Ishikawa (cell line): ENCODE measurements at regions not wholly inside any gene's neighbourhood (a gene's known extent, or its start where the extent isn't known, plus 50 kb on each side); places are given as distances from the start of the nearest gene placed in this dataset.

ENCODE experiments used
- CREB1 ChIP-seq: IDR thresholded peaks from 2 replicates; pipeline ENCODE4 v1.6.1; 2012; ENCODE audit warnings: low read depth
- EGR1 ChIP-seq: IDR thresholded peaks from 2 replicates; pipeline ENCODE4 v1.6.1; 2012
- EP300 ChIP-seq: IDR thresholded peaks from 2 replicates; pipeline ENCODE4 v1.6.1; 2012; ENCODE audit warnings: borderline replicate concordance
- RAD21 ChIP-seq: IDR thresholded peaks from 2 replicates; pipeline ENCODE4 v1.6.1; 2012; ENCODE audit warnings: low read depth
- TAF1 ChIP-seq: IDR thresholded peaks from 2 replicates; pipeline ENCODE4 v1.6.1; 2012; ENCODE audit warnings: low read depth, mild to moderate bottlenecking
- TCF12 ChIP-seq: IDR thresholded peaks from 2 replicates; pipeline ENCODE4 v1.6.1; 2012; ENCODE audit warnings: low read depth

DNA sequence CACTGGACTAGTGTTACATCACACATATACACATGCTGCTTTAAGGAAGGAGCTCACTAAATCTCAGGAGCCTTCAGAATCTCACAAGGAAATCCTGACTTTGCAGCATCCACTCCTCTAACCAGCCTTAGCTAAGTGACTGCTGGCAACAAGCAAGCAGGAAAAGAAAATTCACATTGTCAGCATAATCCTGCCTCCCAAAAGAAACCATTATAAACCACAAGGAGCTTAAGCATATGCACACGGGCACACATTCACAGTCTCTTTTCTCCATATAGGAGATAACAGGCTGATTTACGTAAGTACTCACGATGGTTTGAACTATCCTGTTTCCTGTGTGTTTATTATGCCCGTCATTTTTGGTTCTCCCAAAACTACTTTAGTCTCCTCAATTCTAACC is 136.3 kb downstream of the TMEM144 start:
- no peak for TF ChIP-seq CREB1
- TF ChIP-seq EP300, result no peak
- TF ChIP-seq EGR1, result no peak
- TF ChIP-seq TCF12, result no peak
- no peak for TF ChIP-seq RAD21
- no peak for TF ChIP-seq TAF1
